Mesendoderm (in vitro differentiated cells): ENCODE measurements at regions not wholly inside any gene's neighbourhood (a gene's known extent, or its start where the extent isn't known, plus 50 kb on each side); places are given as distances from the start of the nearest gene placed in this dataset.

Source experiments
- DNase-seq: peaks from one replicate; pipeline ENCODE4 v3.0.0; 2013
- H2AK5ac ChIP-seq: 2 replicates; pipeline ENCODE4 v1.6.1; 2013; ENCODE audit warnings: low read length, inconsistent platforms
- H2BK120ac ChIP-seq: 2 replicates; pipeline ENCODE4 v1.6.1; 2013; ENCODE audit warnings: low read depth, mild to moderate bottlenecking, low read length, moderate library complexity, mixed read lengths
- H2BK15ac ChIP-seq: replicated peaks from 2 replicates; pipeline ENCODE4 v1.6.1; 2013; ENCODE audit warnings: low read depth, mild to moderate bottlenecking, moderate library complexity
- H2BK5ac ChIP-seq: 2 replicates; pipeline ENCODE4 v1.6.1; 2013; ENCODE audit warnings: low read length, inconsistent platforms
- H3K18ac ChIP-seq: 2 replicates; pipeline ENCODE4 v1.6.1; 2013; ENCODE audit warnings: mild to moderate bottlenecking, low read length, mixed read lengths
- H3K23ac ChIP-seq: one replicate; pipeline ENCODE4 v1.6.1; 2013; ENCODE audit warnings: low read length
- H3K27ac ChIP-seq: 2 replicates; pipeline ENCODE4 v1.5.1; 2013; ENCODE audit warnings: low read depth, mild to moderate bottlenecking, inconsistent platforms, low read length, moderate library complexity
- H3K27me3 ChIP-seq: 2 replicates; pipeline ENCODE4 v1.6.1; 2013; ENCODE audit warnings: low read length, control low read depth, mild to moderate bottlenecking, inconsistent platforms; ENCODE audit not compliant: insufficient read depth, poor library complexity
- H3K36me3 ChIP-seq: 2 replicates; pipeline ENCODE4 v1.6.1; 2013; ENCODE audit warnings: low read length, inconsistent platforms; ENCODE audit not compliant: control insufficient read depth, insufficient read depth
- H3K4ac ChIP-seq: one replicate; pipeline ENCODE4 v1.6.1; 2013; ENCODE audit warnings: low read depth, mild to moderate bottlenecking, low read length, moderate library complexity
- H3K4me1 ChIP-seq: 2 replicates; pipeline ENCODE4 v1.6.1; 2013; ENCODE audit warnings: low read depth, low read length, inconsistent platforms; ENCODE audit not compliant: control insufficient read depth
- H3K4me2 ChIP-seq: 2 replicates; pipeline ENCODE4 v1.6.1; 2013; ENCODE audit warnings: low read length
- H3K4me3 ChIP-seq: 2 replicates; pipeline ENCODE4 v1.5.1; 2013; ENCODE audit warnings: mild to moderate bottlenecking, low read length
- H3K56ac ChIP-seq: one replicate; pipeline ENCODE4 v1.6.1; 2013; ENCODE audit warnings: low read length
- H3K79me1 ChIP-seq: 2 replicates; pipeline ENCODE4 v1.6.1; 2013; ENCODE audit warnings: low read length, inconsistent platforms
- H3K79me2 ChIP-seq: 2 replicates; pipeline ENCODE4 v1.6.1; 2013; ENCODE audit warnings: mild to moderate bottlenecking, low read length; ENCODE audit not compliant: control insufficient read depth, insufficient read depth
- H3K9ac ChIP-seq: 2 replicates; pipeline ENCODE4 v1.6.1; 2013; ENCODE audit warnings: low read length, inconsistent platforms
- H4K5ac ChIP-seq: one replicate; pipeline ENCODE4 v1.6.1; 2013; ENCODE audit warnings: low read length
- H4K8ac ChIP-seq: one replicate; pipeline ENCODE4 v1.6.1; 2013; ENCODE audit warnings: low read depth, mild to moderate bottlenecking, control low read depth, low read length, moderate library complexity
- WGBS: extraction: QIAGEN DNeasy Blood & Tissue Kit; methylation state at CpG from one replicate; pipeline ENCODE4 v1.1.7; 2013; ENCODE audit warnings: low lambda C conversion rate, missing lambda C conversion rate; ENCODE audit not compliant: insufficient coverage; ENCODE audit errors: extremely low coverage; 5-methylcytosine and 5-hydroxymethylcytosine counted together

DNA sequence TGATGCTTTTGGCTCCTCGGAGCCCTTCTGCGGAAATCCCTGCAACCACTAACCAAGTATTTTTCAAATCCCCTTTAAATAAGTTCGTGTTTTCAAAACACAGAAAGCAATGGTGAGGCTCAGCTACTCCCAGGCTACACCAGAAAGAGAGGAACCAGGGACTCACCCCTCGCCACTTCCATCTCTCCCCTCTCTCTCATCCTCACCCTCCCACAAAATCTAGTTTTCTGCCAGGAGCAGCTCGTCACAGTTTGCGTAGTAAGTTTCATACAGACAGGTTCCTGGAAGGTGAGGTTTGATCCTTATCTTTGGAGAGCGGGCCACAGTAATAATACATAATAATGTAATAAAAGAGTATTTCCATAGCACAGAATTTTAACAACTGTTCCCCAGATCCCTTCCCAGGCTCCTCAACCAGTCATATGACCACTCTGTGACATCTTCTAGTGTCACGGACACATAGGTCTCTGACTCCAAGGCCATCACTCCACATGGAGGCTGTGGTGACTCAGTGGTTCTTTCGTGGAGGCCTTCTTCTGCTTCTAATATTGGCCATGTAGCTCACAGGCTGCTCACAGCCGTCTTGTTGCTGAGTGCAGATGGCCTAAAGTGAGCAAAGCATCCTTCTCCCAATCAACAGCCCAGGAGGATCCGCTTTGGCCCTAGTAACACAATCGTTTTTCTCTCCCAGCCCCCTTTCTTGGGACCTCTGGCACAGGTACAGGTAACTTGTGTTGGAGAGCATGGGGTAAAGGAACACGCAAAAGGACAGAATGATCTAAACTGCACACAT is 295.7 kb downstream of the CDC5L start:
- no peak overlapping the region for H3K27ac ChIP-seq
- H3K79me1 ChIP-seq, result no peaks in the 10 kb centered on the region
- H3K18ac ChIP-seq, result no peak overlapping the region
- DNase-seq, result no peak
- H3K4me3 ChIP-seq, result no peak overlapping the region
- no peaks in the 10 kb centered on the region for H3K36me3 ChIP-seq
- H3K4me2 ChIP-seq, result no peak overlapping the region
- no peak overlapping the region for H2BK5ac ChIP-seq
- no peak overlapping the region for H2BK120ac ChIP-seq
- H4K5ac ChIP-seq, result no peak overlapping the region
- H4K8ac ChIP-seq, result no peak overlapping the region
- WGBS, result no CpG with 5 or more reads among the region's 13 CpGs
- H3K9ac ChIP-seq, result no peak overlapping the region
- H3K23ac ChIP-seq, result no peak overlapping the region
- no peak overlapping the region for H3K56ac ChIP-seq
- no peaks in the 10 kb centered on the region for H3K79me2 ChIP-seq
- no peak overlapping the region for H3K4ac ChIP-seq
- no peak overlapping the region for H2BK15ac ChIP-seq
- H3K4me1 ChIP-seq, result no peaks in the 10 kb centered on the region
- H3K27me3 ChIP-seq, result no peaks in the 10 kb centered on the region
- no peak overlapping the region for H2AK5ac ChIP-seq

DNA sequence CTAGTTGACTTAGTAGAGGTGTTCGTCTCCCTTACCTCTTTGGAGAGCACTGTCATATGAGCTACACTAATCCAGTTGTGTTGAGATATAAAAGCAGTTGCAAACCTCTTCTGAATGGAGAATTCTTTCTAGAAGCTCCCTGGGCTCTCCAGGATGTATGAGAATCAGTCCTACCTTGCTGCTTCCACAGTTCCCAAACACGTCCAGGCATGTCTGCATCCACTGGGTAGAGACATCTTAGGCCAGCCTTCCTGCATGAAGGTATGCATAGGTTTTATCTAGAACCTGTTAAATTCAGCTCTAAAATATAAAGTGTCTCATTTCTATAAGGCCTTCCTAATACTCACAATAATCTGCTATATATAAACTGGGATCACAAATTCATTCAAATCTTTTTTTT is 297.7 kb downstream of the CDC5L start:
- Histone ChIP-seq H2BK15ac (no peak overlapping the region), H3K56ac (no peak overlapping the region), H3K79me1 (no peaks in the 10 kb centered on the region), H3K4me3 (no peak overlapping the region), H2AK5ac (no peak overlapping the region), H3K23ac (no peak overlapping the region), H2BK5ac (no peak overlapping the region), H3K27ac (no peak overlapping the region), H3K79me2 (no peaks in the 10 kb centered on the region), H3K4me2 (no peak overlapping the region), H3K18ac (no peak overlapping the region), H4K8ac (no peak overlapping the region), H4K5ac (no peak overlapping the region), H3K36me3 (no peaks in the 10 kb centered on the region), H3K4me1 (no peaks in the 10 kb centered on the region), H3K27me3 (no peaks in the 10 kb centered on the region), H3K9ac (no peak overlapping the region), H2BK120ac (no peak overlapping the region), H3K4ac (no peak overlapping the region)
- DNase-seq, result no peak
- WGBS, result no CpG with 5 or more reads among the region's 2 CpGs

DNA sequence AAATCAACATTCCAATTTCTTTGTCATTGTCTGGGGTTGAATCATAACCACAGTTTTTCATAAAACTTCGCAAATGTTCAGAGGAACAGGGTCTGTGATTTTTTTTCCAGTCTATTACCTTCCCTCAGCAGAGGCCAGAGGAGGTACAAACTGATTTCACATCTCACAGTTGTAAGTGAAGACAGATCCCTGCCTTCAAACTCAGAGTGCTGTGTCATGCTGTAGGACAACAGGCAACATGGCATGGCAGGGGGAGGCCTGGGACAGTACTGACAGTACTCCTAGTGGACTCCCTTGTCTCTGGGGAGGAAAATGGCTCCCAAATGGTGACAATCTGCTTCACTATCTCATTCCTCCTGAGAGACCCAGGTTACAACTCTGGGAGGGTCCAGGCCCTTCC is 308.6 kb downstream of the CDC5L start:
- Histone ChIP-seq H3K36me3 (no peaks in the 10 kb centered on the region), H3K4me3 (no peak overlapping the region), H3K4me1 (no peaks in the 10 kb centered on the region), H3K9ac (no peak overlapping the region), H3K23ac (no peak overlapping the region), H4K5ac (no peak overlapping the region), H3K4ac (no peak overlapping the region), H3K27ac (no peak overlapping the region), H3K56ac (no peak overlapping the region), H2AK5ac (no peak overlapping the region), H2BK15ac (no peak overlapping the region), H4K8ac (no peak overlapping the region), H3K18ac (no peak overlapping the region), H3K4me2 (no peak overlapping the region), H3K27me3 (no peaks in the 10 kb centered on the region), H2BK120ac (no peak overlapping the region), H2BK5ac (no peak overlapping the region), H3K79me2 (no peaks in the 10 kb centered on the region), H3K79me1 (no peaks in the 10 kb centered on the region)
- DNase-seq, result no peak
- WGBS, result no CpG with 5 or more reads among the region's 1 CpG

DNA sequence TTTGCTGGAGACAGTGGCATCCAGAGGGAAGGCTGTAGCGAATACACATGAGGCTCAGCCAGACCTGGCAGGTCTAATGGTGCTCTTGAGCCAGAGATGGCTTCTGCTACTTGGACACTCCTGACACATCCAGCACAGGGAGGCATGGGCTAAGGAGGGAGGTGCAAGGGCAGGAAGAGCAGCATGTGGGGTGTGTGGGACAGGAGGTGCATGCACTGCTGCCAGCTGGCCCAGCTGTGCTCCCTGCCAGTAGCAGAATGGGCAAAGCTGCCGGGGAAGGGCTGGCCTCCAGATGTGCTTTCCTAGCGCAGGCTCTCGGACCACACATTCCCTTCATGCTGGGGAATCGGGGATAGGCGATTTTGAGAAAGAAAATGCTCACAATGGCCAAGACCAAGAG is 309.2 kb downstream of the CDC5L start:
- Histone ChIP-seq H2BK5ac (no peak overlapping the region), H3K4me2 (no peak overlapping the region), H4K5ac (no peak overlapping the region), H2AK5ac (no peak overlapping the region), H3K4me3 (no peak overlapping the region), H4K8ac (no peak overlapping the region), H3K79me1 (no peaks in the 10 kb centered on the region), H3K4me1 (peaks cover 2% of the 10 kb centered on the region), H2BK15ac (no peak overlapping the region), H3K79me2 (no peaks in the 10 kb centered on the region), H3K36me3 (no peaks in the 10 kb centered on the region), H3K27ac (no peak overlapping the region), H3K18ac (no peak overlapping the region), H2BK120ac (no peak overlapping the region), H3K9ac (no peak overlapping the region), H3K27me3 (no peaks in the 10 kb centered on the region), H3K4ac (no peak overlapping the region), H3K56ac (no peak overlapping the region), H3K23ac (no peak overlapping the region)
- WGBS, result no CpG with 5 or more reads among the region's 6 CpGs
- peak; percentile 21 for DNase-seq

DNA sequence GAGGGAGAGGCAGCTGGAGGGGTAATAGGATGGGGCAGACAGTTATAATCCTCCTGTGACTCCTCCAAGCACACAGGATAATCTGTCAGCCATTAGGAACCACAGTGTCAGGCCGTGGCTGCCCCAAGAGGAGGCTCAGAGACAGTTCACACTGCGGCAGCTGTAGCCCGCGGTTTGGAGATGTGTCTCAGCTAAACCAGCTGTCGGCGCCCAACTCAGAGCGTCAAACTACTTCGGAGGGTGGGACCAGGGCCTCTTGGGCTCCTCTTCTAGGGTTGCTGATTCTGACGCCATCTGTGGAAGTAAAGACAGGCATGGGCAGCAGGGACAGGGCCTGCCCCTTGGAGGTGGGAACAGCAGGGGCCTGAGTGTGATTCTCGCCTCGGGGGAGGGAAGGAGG is 309.8 kb downstream of the CDC5L start:
- H2AK5ac ChIP-seq, result no peak overlapping the region
- H3K27ac ChIP-seq, result no peak overlapping the region
- no peaks in the 10 kb centered on the region for H3K27me3 ChIP-seq
- H3K56ac ChIP-seq, result no peak overlapping the region
- no CpG with 5 or more reads among the region's 11 CpGs for WGBS
- DNase-seq, result peak; percentile 60
- no peaks in the 10 kb centered on the region for H3K79me2 ChIP-seq
- H3K79me1 ChIP-seq, result no peaks in the 10 kb centered on the region
- H2BK5ac ChIP-seq, result no peak overlapping the region
- no peak overlapping the region for H2BK15ac ChIP-seq
- no peak overlapping the region for H3K4ac ChIP-seq
- no peak overlapping the region for H4K5ac ChIP-seq
- no peak overlapping the region for H4K8ac ChIP-seq
- no peaks in the 10 kb centered on the region for H3K36me3 ChIP-seq
- no peak overlapping the region for H3K4me3 ChIP-seq
- no peak overlapping the region for H3K4me2 ChIP-seq
- no peak overlapping the region for H3K23ac ChIP-seq
- H3K18ac ChIP-seq, result no peak overlapping the region
- no peak overlapping the region for H3K9ac ChIP-seq
- H2BK120ac ChIP-seq, result no peak overlapping the region
- H3K4me1 ChIP-seq, result peaks cover 2% of the 10 kb centered on the region

DNA sequence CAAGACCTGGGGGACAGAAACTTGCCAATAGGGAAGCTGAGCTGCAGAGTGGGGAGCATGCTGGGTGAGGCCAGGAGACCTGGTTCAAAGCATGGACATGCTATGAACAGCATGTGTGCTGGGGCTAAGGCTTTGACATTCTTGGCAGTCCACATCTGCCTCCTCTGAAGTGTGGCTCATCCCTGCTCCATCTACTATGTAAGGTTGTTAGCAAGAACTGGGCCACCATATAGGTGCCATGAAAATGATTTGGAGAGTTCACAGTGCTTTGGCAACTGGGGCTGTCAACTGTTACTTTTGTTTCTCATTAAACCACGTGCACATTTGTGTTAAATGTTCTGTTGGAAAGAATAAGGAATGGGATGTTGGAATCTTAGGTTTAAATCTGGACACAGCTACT is 311.1 kb downstream of the CDC5L start:
- Histone ChIP-seq H3K79me1 (no peaks in the 10 kb centered on the region), H2AK5ac (no peak overlapping the region), H4K8ac (no peak overlapping the region), H3K4me1 (peaks cover 2% of the 10 kb centered on the region), H3K4me3 (no peak overlapping the region), H3K18ac (no peak overlapping the region), H2BK120ac (no peak overlapping the region), H3K9ac (no peak overlapping the region), H3K4me2 (no peak overlapping the region), H2BK5ac (no peak overlapping the region), H3K4ac (no peak overlapping the region), H3K27ac (no peak overlapping the region), H3K79me2 (no peaks in the 10 kb centered on the region), H4K5ac (no peak overlapping the region), H3K27me3 (no peaks in the 10 kb centered on the region), H3K56ac (no peak overlapping the region), H3K23ac (no peak overlapping the region), H3K36me3 (no peaks in the 10 kb centered on the region), H2BK15ac (no peak overlapping the region)
- no peak for DNase-seq
- no CpG with 5 or more reads among the region's 1 CpG for WGBS
